Kidney epithelial cell (primary cell): ENCODE measurements at regions not wholly inside any gene's neighbourhood (a gene's known extent, or its start where the extent isn't known, plus 50 kb on each side); places are given as distances from the start of the nearest gene placed in this dataset.

ENCODE experiments used
- DNase-seq: peaks from one replicate; pipeline ENCODE4 v3.0.0-alpha.2; 2010; ENCODE audit warnings: low read depth
- H3K27me3 ChIP-seq: 2 replicates; pipeline ENCODE4 v1.6.0; 2011; ENCODE audit warnings: low read length; ENCODE audit not compliant: control insufficient read depth, insufficient read depth
- H3K36me3 ChIP-seq: 2 replicates; pipeline ENCODE4 v1.5.1; 2011; ENCODE audit warnings: low read length; ENCODE audit not compliant: control insufficient read depth, insufficient read depth
- H3K4me3 ChIP-seq: 2 replicates; pipeline ENCODE4 v1.5.1; 2011; ENCODE audit warnings: low read depth, mild to moderate bottlenecking, control low read depth, low read length
- TF ChIP-seq, protein P1 (sequence below): IDR thresholded peaks from 2 replicates; pipeline ENCODE4 v1.5.1; 2011; ENCODE audit warnings: mild to moderate bottlenecking, moderate library complexity, low read length, control low read depth, inconsistent platforms; ENCODE audit not compliant: insufficient read depth, poor library complexity, severe bottlenecking

DNA sequence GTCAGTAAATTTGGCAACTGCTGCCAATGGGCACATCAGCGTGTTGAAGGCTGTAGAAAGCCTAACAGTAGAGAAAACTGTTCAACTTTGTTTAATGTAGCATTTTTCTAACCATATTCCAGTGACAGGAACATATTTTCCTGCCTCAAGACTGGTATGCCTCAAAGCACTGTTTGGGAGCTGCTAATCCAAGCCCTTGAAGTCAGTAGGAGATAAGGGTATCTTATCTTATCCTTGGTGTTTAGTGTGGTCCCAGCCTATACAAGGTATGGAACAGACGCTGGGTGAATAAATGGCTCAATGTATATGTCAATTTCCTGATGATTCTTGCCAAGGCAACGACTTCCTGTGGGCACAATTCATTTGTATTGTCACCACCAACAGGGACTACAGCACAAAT is 97.5 kb upstream of the CREB5 start:
- TF ChIP-seq, protein P1, sequence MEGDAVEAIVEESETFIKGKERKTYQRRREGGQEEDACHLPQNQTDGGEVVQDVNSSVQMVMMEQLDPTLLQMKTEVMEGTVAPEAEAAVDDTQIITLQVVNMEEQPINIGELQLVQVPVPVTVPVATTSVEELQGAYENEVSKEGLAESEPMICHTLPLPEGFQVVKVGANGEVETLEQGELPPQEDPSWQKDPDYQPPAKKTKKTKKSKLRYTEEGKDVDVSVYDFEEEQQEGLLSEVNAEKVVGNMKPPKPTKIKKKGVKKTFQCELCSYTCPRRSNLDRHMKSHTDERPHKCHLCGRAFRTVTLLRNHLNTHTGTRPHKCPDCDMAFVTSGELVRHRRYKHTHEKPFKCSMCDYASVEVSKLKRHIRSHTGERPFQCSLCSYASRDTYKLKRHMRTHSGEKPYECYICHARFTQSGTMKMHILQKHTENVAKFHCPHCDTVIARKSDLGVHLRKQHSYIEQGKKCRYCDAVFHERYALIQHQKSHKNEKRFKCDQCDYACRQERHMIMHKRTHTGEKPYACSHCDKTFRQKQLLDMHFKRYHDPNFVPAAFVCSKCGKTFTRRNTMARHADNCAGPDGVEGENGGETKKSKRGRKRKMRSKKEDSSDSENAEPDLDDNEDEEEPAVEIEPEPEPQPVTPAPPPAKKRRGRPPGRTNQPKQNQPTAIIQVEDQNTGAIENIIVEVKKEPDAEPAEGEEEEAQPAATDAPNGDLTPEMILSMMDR: no peak
- DNase-seq: no peak
- no peaks in the 10 kb centered on the region for H3K36me3 ChIP-seq
- H3K4me3 ChIP-seq: no peak overlapping the region
- H3K27me3 ChIP-seq: peaks cover 18% of the 10 kb centered on the region

DNA sequence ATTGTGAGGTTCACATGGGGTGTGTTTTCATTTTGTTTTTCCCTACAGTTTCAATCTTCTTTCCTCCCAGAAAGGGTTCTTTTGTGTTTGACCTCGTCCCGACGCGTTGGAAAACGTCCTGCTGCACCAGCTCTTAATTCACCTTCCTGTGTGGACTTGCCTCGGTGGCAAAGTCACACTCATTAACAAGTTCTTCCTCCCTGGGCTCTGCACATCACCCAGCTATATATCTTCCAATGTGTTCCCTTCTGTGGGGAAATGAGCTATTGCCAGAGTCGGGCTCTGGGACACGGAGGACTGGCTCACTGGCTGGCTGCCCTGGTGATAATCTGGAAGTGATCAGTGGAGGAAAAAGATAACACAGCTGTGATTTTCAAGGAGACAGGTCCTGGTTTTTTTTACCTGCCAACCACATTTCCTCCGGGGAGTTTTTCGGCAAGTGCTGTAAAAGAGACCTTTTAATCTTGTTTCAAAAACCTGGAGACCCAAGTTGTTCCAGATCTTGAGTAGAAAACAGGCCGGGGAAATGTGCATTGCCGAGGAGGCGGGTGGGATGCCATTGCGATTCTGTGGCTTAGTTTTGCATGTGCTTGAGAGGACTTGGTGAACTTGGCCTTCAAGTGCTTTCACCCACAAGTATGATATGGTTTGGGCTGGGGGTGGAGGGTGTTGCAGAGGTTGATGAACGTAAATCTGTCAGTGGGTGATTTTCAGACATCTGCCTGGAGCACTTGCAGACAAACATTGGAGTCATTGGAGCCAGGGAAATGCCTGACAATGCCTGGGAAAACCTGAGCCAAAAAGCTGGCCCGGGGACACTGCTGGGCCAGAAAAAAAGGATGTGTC is 96.5 kb upstream of the CREB5 start:
- TF ChIP-seq, protein P1: no peak
- no peak for DNase-seq
- Histone ChIP-seq H3K4me3 (no peak overlapping the region), H3K27me3 (peaks cover 18% of the 10 kb centered on the region), H3K36me3 (no peaks in the 10 kb centered on the region)

DNA sequence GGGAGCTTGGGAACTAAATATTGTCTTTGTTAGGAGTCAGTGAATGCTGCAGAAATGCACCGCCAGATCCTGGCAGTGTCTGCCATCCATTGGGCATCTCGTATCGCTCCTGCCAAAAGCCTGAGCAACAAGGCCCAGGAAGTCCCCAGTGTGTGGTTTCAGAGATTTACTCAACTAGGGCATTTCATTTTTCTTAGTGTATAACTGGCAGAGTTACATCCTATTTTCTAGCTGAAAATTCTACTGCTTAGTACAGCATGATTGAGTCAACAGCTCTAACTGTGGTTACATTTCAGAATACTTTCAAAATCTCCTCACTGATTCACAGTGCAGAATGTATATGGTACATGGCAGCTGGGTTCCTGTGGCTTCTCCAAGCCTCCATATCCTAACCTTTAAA is 95.8 kb upstream of the CREB5 start:
- H3K36me3 ChIP-seq: no peaks in the 10 kb centered on the region
- TF ChIP-seq, protein P1: no peak
- H3K4me3 ChIP-seq: no peak overlapping the region
- no peak for DNase-seq
- peaks cover 18% of the 10 kb centered on the region for H3K27me3 ChIP-seq

DNA sequence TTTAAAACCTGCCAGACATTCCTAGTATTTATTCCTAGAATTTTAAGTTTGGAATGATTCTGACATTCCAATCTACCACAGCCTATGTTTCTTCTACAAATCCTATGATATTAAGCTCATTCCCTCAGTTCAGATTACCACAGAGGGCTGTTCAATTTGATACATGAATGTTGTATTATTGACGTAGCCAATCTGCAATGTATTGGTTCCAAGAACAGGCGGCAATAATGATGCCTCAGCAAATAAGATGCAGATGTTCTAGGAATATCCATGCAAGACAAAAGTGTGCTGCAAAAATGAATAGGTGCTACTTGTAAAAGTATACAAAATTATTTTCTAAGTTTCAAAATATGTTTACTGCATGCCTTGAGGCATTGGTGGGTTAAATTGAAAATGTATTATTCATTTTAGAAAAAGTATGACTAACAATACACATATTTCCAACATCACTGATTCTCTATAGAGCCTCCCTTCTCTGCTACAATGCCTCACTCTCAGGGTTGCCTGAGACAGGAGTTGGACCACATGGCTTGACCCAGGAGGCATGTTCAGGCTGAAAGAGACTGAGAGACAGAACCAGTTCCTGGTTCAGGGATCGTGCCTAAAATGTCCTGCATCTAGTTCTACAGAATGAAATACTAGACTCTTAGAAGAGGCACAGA is 94.1 kb upstream of the CREB5 start:
- H3K36me3 ChIP-seq: no peaks in the 10 kb centered on the region
- DNase-seq: no peak
- no peak overlapping the region for H3K4me3 ChIP-seq

DNA sequence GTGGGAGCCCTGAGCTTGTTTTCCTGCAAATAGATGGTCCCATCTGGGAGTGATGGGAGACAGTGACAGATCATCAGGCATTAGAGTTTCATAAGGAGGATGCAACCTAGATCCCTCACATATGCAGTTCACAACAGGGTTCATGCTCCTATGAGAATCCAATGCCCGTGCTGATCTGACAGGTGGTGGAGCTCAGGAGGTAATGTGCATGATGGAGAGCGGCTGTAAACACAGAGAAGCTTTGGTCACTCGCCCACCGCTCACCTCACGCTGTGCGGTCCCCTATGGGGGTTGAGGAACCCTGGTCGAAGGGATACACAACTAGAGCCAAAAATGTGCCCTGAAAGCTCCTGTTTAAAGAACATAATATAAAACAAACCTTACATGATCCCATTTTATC is 88.5 kb upstream of the CREB5 start:
- no peaks in the 10 kb centered on the region for H3K36me3 ChIP-seq
- TF ChIP-seq, protein P1: no peak
- H3K27me3 ChIP-seq: no peaks in the 10 kb centered on the region
- H3K4me3 ChIP-seq: no peak overlapping the region
- DNase-seq: no peak

More for the DNA sequence above, 94.1 kb upstream of the CREB5 start:
- TF ChIP-seq, protein P1: no peak
- H3K27me3 ChIP-seq: peaks cover 14% of the 10 kb centered on the region
